ENCODE measurements at regions not wholly inside any gene's neighbourhood (a gene's known extent, or its start where the extent isn't known, plus 50 kb on each side); places are given as distances from the start of the nearest gene placed in this dataset.

- Mint-ChIP-seq H3K36me3 (ENCODE audit: unreplicated experiment) (no peaks in the 10 kb centered on the region), H3K27ac (ENCODE audit: unreplicated experiment) (no peak overlapping the region), H3K27me3 (ENCODE audit: unreplicated experiment) (no peaks in the 10 kb centered on the region), H3K9me3 (ENCODE audit: unreplicated experiment) (peaks cover 1% of the 10 kb centered on the region), H3K4me3 (ENCODE audit: unreplicated experiment) (no peak overlapping the region), H3K4me1 (ENCODE audit: low read depth, unreplicated experiment) (peaks cover 5% of the 10 kb centered on the region)
- no peak for DNase-seq
- TF ChIP-seq CTCF (IDR thresholded peaks at IDR 0.05; ENCODE audit: partially characterized antibody, unreplicated experiment), result no peak
These were observed 106.8 kb upstream of the PNPLA4 start for GRCh38 chrX:8034058-8034457.

- Mint-ChIP-seq H3K27ac (ENCODE audit: unreplicated experiment) (no peak overlapping the region), H3K9me3 (ENCODE audit: unreplicated experiment) (peaks cover 1% of the 10 kb centered on the region), H3K27me3 (ENCODE audit: unreplicated experiment) (no peaks in the 10 kb centered on the region), H3K4me3 (ENCODE audit: unreplicated experiment) (no peak overlapping the region), H3K4me1 (ENCODE audit: low read depth, unreplicated experiment) (peaks cover 5% of the 10 kb centered on the region), H3K36me3 (ENCODE audit: unreplicated experiment) (no peaks in the 10 kb centered on the region)
- no peak for DNase-seq
- TF ChIP-seq CTCF (IDR thresholded peaks at IDR 0.05; ENCODE audit: partially characterized antibody, unreplicated experiment), result no peak
These were observed 106.0 kb upstream of the PNPLA4 start for GRCh38 chrX:8033175-8033574.

- H3K27me3 Mint-ChIP-seq (ENCODE audit: unreplicated experiment), result no peaks in the 10 kb centered on the region
These were observed 103.1 kb upstream of the PNPLA4 start for GRCh38 chrX:8030361-8030760.

GRCh38 chrX:8027827-8028226 is 100.6 kb upstream of the PNPLA4 start:
- H3K4me1 Mint-ChIP-seq (ENCODE audit: low read depth, unreplicated experiment), result no peaks in the 10 kb centered on the region
- peaks cover 3% of the 10 kb centered on the region for H3K36me3 Mint-ChIP-seq (ENCODE audit: unreplicated experiment)
- no peak for TF ChIP-seq CTCF (IDR thresholded peaks at IDR 0.05; ENCODE audit: partially characterized antibody, unreplicated experiment)
- no peak overlapping the region for H3K4me3 Mint-ChIP-seq (ENCODE audit: unreplicated experiment)
- no peak overlapping the region for H3K27ac Mint-ChIP-seq (ENCODE audit: unreplicated experiment)
- no peak for DNase-seq
- no peaks in the 10 kb centered on the region for H3K27me3 Mint-ChIP-seq (ENCODE audit: unreplicated experiment)
- peaks cover 1% of the 10 kb centered on the region for H3K9me3 Mint-ChIP-seq (ENCODE audit: unreplicated experiment)

More at GRCh38 chrX:8030361-8030760, 103.1 kb upstream of the PNPLA4 start:
- Mint-ChIP-seq H3K4me3 (ENCODE audit: unreplicated experiment) (no peak overlapping the region), H3K4me1 (ENCODE audit: low read depth, unreplicated experiment) (peaks cover 3% of the 10 kb centered on the region), H3K9me3 (ENCODE audit: unreplicated experiment) (peaks cover 1% of the 10 kb centered on the region), H3K27ac (ENCODE audit: unreplicated experiment) (no peak overlapping the region), H3K36me3 (ENCODE audit: unreplicated experiment) (no peaks in the 10 kb centered on the region)
- no peak for DNase-seq
- no peak for TF ChIP-seq CTCF (IDR thresholded peaks at IDR 0.05; ENCODE audit: partially characterized antibody, unreplicated experiment)

- no peak for DNase-seq
These were observed 98.5 kb upstream of the PNPLA4 start for GRCh38 chrX:8025705-8026104.

More at GRCh38 chrX:8025705-8026104, 98.5 kb upstream of the PNPLA4 start:
- H3K4me3 Mint-ChIP-seq (ENCODE audit: unreplicated experiment), result no peak overlapping the region
- no peaks in the 10 kb centered on the region for H3K9me3 Mint-ChIP-seq (ENCODE audit: unreplicated experiment)
- H3K27ac Mint-ChIP-seq (ENCODE audit: unreplicated experiment), result no peak overlapping the region
- no peak for TF ChIP-seq CTCF (IDR thresholded peaks at IDR 0.05; ENCODE audit: partially characterized antibody, unreplicated experiment)
- H3K4me1 Mint-ChIP-seq (ENCODE audit: low read depth, unreplicated experiment), result no peaks in the 10 kb centered on the region
- H3K27me3 Mint-ChIP-seq (ENCODE audit: unreplicated experiment), result no peaks in the 10 kb centered on the region
- H3K36me3 Mint-ChIP-seq (ENCODE audit: unreplicated experiment), result peaks cover 5% of the 10 kb centered on the region

Measured in glutamatergic neuron (in vitro differentiated cells).